HG03432 (cell line): ENCODE measurements at regions not wholly inside any gene's neighbourhood (a gene's known extent, or its start where the extent isn't known, plus 50 kb on each side); places are given as distances from the start of the nearest gene placed in this dataset.

Experiments
- ATAC-seq: cut with Tn5 transposase; IDR thresholded peaks from one replicate; pipeline ENCODE4 v1.9.1; 2021; ENCODE audit warnings: mild to moderate bottlenecking, moderate library complexity; ENCODE audit not compliant: unreplicated experiment

GRCh38 chr2:217153510-217153909 is 293.6 kb upstream of the TNP1 start:
- no peak for ATAC-seq

DNA sequence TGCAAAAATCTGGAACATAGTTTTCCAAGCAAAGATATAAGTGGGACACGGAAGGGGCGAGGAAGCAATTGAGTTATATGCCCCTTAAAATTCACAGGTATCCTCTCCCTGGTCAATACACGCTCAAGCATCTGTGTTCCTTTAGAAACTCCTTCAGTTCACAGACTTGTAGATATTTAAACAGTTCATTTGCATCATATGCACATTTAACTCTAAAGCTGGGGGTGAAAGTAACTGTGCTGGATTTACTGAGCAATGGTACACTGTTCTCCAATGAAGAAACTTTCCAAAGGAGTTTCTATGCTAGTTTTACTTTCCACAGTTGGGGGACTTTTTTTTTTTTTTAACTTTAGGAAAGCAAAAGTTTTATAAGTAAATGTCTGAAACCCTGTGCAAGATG is 293.0 kb upstream of the TNP1 start:
- no peak for ATAC-seq

DNA sequence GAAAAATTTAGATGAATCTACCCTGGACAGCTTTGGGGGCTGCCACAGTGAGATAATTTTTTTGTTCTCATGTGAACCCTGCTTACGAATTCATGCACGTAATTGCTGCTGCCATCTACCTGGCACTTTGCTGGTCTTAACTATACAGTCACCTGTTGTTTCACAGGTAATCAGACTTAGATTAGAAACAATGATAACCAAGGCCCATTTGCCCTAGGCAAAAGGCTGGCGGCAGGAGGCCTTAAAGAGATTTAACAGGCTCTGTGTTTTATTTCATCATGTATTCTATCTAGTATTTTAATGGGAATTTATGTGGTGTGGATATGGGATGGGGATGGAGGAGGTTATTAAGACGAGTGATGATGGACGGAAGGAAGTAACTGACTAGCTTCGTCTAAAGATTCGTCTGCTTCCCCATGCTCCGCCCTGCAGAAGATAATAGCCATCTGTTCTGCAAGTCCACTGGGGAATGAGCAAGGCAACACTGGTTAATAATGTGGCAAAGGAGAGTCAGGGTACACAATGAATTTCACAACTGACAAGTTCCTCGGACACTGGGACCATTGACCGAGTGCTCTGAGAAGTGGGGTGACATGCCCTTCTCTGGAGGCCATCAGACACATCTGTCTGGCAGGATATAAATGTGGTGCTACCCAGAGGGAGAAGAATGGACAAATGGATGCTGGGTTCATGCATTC is 291.8 kb upstream of the TNP1 start:
- ATAC-seq: no peak

DNA sequence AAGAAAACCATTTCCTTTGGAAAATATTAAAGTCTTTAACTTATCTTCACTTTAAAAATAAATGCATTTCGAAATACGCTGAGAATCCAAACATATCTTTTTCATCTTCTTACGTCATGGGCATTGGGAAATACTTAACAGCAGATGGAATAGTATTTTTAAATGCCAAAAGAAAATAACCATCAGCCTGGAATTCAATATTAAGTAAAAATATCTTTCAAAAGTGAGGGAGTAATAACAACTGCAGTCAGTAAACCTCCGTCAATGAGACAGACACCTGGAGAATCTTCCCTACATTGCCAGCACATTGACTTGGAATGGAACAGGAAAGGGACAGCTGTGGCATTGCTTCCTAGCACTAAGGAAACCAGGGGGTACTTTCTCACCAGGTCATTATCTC is 290.4 kb upstream of the TNP1 start:
- no peak for ATAC-seq

DNA sequence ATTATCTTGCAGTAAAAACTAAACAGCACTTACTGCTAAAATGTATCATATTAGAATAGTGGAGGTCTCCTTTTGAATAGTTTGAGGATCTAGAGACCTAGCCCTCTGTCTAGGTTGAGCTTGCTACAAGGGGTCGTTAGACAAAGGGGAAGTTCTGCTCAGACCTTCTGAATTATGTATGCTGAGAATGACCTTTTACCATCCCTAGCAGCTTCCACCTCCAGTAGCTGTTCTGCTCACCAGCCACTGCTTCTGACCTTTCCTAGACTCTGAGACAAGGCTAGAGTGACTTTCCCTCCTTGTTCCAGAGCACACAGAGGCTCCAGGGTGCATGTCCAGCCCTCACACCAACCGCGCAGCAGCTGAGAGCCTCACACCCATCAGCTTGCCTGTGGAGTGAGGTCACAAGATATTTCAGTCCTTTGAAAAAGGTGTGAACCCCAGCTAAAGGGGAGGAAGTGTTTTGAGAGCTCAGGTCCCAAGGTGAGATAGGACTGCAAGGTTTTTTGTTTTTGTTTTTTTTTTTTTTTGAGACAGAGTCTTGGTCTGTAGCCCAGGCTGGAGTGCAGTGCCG is 289.3 kb upstream of the TNP1 start:
- ATAC-seq: no peak

DNA sequence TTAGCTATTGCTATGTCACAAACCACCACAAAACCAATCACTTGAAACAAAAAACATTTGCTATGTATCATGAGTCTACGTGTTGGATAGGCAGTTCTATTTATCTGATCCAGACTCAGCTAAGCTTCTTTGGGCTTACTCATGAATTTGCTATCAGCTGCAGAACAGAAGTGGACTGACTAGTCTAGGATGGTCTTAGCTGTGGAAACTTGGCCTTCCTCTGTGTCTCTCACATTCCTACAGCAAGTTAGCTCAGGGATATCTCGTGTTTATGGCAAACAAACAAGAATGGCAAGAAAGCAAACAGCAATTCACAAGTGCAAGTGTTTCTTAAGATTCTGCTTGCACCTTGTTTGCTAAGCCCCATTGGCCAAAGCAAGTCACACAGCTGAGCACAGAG is 288.0 kb upstream of the TNP1 start:
- no peak for ATAC-seq

DNA sequence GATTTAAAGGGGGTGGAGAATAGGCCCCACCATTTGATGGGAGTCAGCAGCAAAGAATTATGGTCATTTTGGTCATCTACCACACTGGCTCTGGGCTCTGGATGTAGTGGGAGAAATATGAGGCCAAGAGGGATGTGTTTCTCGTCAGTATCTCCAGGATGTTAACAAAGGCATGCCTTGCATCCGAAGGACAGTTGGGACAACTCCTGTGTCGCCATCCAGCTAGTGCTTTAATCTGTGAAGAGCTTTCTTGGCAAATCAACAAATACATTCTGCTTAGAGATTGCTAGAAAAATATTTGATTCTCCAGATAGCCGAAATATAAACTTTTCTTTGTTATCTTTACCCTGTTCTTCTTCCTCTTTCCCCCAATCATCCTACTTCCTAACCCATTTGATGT is 287.1 kb upstream of the TNP1 start:
- no peak for ATAC-seq

- ATAC-seq: no peak
These were observed 282.9 kb upstream of the TNP1 start for GRCh38 chr2:217142649-217143266.

DNA sequence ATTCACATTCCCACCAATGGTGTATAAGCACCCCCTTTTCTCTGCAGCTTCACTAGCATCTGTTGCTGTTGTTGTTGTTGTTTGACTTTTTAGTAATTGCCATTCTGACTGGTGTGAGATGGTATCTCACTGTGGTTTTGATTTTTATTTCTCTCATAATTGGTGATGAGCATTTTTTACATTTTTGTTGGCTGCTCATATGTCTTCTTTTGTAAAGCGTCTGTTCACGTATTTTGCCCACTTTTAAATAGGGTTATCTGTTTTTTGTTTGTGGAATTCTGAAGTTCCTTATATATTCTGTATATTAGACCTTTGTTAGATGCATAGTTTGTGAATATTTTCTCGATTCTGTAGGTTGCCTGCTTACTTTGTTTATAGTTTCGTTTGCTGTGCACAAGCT is 278.4 kb upstream of the TNP1 start:
- no peak for ATAC-seq

DNA sequence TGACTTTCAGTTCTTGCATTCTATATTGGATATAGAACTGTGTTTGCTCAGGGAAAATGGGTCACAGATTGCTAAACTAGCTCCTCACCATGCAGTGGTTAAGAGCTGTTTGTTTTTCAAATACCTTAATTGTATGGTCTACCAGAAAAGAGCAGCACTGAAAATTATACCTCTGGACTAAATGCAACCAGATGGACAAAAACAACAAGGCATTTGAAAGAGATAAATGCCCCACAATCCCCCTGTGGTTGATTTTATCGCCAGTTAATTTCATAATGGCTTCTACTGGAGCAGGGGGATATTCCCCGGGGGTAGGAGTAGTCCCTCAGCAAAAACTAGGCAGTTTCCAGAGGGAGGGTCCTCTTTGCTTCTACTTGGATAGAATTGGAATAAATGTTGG is 267.9 kb upstream of the TNP1 start:
- no peak for ATAC-seq

DNA sequence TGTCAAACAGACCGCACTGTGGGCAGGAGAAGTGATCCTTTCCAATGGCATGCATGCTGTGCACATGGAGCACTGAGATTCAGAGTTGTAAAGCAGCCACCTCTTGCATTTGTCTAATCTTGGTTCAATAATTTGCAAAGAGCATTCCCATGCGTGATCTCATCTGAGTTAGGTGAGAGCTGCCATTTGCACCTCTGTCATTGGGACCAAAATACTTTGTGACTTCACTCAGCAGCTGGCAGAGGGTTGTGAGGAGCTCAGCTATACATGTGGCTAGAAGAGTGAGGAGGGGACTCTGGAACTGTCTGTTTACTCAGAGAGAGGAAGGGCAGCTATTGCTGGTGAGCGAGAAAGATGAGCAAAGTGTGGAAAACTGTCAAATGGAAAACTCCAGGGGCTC is 265.1 kb upstream of the TNP1 start:
- no peak for ATAC-seq

- ATAC-seq: no peak
These were observed 264.2 kb upstream of the TNP1 start for GRCh38 chr2:217124050-217124449.

DNA sequence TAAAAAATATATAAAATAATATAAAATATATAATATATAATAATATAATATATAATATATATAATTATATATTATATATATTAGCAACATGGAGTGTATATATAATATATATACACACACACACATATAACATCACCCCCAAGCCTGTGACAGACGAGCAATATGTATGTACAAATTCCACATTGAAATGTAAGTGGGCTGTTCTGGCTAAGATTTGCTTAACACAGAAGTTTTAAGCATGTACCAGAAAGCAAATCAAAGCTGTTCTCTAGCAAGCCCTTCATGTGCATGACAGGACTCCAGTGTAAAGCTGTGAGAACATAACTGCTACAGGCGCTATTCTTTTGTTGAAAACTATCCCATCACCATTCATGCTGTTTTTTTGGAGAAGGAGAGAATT is 261.7 kb upstream of the TNP1 start:
- no peak for ATAC-seq

- no peak for ATAC-seq
These were observed 260.6 kb upstream of the TNP1 start for GRCh38 chr2:217120429-217120828.

DNA sequence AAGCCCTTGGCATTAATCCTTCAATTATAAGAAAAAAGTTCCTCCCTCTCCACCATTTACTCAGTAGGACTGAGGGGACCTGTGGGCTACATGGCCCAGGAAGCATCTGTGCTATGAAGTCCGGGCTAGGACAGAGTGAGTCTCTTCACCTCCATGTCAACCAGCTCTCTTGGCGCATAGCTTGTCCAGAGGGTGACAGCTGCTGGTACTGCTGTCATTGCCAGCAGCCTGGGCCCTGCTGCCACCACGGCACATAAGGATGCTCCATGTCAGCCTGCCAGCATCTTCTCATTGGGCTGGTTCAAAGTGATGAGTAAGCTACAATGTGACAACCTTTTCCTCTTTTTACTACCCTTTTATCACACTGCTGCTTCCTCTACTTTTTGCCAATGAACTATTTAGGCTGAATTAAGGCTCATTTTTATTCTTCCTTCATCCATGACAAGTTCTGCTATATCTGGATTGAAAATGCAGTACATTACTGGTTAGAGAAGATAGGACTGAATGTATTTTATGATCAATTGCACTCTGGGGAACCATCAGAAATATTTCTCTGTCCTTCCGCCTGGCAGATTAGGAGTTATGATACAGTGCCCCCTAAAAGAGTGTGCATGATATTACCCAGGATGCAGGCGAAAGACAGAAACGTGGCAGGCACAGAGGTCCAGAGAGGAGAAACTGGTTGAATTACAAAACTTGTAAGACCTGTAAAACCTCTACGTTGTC is 258.9 kb upstream of the TNP1 start:
- no peak for ATAC-seq

- ATAC-seq: no peak
These were observed 257.7 kb upstream of the TNP1 start for GRCh38 chr2:217117523-217117922.

DNA sequence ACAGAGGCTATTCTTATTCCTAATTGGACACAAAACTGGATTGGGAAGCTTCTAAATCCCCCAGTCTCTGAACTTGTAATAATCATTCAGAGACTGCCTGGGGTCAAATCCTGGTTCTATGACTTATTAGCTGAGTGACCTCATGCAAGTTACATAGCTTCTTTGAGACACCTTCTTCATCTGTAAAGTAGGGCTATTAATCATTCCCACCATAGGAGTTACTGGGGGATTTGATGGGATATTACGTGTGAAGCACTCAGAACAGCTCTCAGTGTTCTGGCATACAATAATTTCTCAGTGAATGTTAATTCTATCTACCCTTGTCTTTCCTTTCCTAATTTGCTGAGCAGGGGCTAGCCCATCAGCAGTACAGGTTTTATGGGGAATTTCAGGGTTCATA is 256.7 kb upstream of the TNP1 start:
- no peak for ATAC-seq

- ATAC-seq: no peak
These were observed 254.3 kb upstream of the TNP1 start for GRCh38 chr2:217114117-217114516.

DNA sequence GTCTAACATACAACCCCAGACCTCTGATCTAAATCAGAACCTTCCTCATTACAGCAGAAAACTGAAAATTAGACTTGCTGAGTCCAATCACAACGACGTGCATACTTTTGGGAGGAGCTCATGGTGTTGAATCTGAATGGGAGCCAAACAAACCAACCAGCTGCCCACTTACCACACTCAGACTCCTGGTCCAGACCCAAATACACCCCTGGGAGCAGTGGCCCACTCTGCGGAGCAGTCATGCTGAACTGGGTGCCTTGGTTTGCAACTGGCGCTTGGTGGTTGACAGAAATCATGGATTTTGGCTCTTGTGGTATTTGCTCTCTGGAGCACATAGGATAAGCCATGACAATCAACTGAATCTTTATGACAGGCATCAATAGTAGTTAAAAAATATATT is 253.6 kb upstream of the TNP1 start:
- ATAC-seq: no peak

- no peak for ATAC-seq
These were observed 250.7 kb upstream of the TNP1 start for GRCh38 chr2:217110550-217110949.

- no peak for ATAC-seq
These were observed 248.7 kb upstream of the TNP1 start for GRCh38 chr2:217108575-217109027.

GRCh38 chr2:217108086-217108485 is 248.2 kb upstream of the TNP1 start:
- ATAC-seq: no peak
